IMR-90 (cell line): ENCODE measurements at regions not wholly inside any gene's neighbourhood (a gene's known extent, or its start where the extent isn't known, plus 50 kb on each side); places are given as distances from the start of the nearest gene placed in this dataset.

Source experiments
- ATAC-seq: fragments of 200-7000 bp; cut with Tn5 transposase; 2 replicates; pipeline ENCODE4 v1.9.1; 2020; ENCODE audit warnings: low read depth, mild to moderate bottlenecking, moderate library complexity
- BruUV-seq: library from RNA; stranded (reverse); fragments of 400-500 nt; replicated peaks from 2 replicates; lab custom pipeline; 2021; lab: Mats Ljungman, UMichigan
- CTCF ChIA-PET: fragments of 300-600 bp; formaldehyde crosslinking; extraction: SDS; loops from one replicate; lab custom pipeline; 2021; ENCODE audit warnings: antibody characterized with exemption; lab: Yijun Ruan, JAX
- POLR2A ChIA-PET: fragments of 300-600 bp; sonication (Branson Sonifier 250); formaldehyde crosslinking; loops from one replicate; lab custom pipeline; 2022; ENCODE audit warnings: antibody characterized with exemption; ENCODE audit not compliant: unreplicated experiment; lab: Charles Lee
- DNase-seq: peaks from one replicate; pipeline ENCODE4 v3.0.0; 2013
- H2AFZ ChIP-seq: replicated peaks from 2 replicates; pipeline ENCODE3; 2013; ENCODE audit warnings: low read length, mild to moderate bottlenecking; ENCODE audit not compliant: poor library complexity
- H2AK5ac ChIP-seq: 2 replicates; pipeline ENCODE4 v1.6.1; 2013; ENCODE audit warnings: low read depth, low read length, inconsistent platforms
- H2AK9ac ChIP-seq: replicated peaks from 2 replicates; pipeline ENCODE3; 2013; ENCODE audit warnings: mild to moderate bottlenecking, low read depth, low read length, moderate library complexity; ENCODE audit not compliant: poor library complexity
- H2BK120ac ChIP-seq: 2 replicates; pipeline ENCODE4 v1.6.1; 2013; ENCODE audit warnings: low read depth, low read length, inconsistent platforms
- H2BK15ac ChIP-seq: 3 replicates; pipeline ENCODE4 v1.6.1; 2013; ENCODE audit warnings: low read depth, low read length, inconsistent platforms
- H2BK20ac ChIP-seq: 2 replicates; pipeline ENCODE4 v1.6.1; 2013; ENCODE audit warnings: low read depth, mild to moderate bottlenecking, inconsistent platforms, low read length, moderate library complexity
- H2BK5ac ChIP-seq: 2 replicates; pipeline ENCODE4 v1.6.1; 2013; ENCODE audit warnings: mild to moderate bottlenecking, low read depth, low read length, inconsistent platforms; ENCODE audit not compliant: poor library complexity, severe bottlenecking
- H3K14ac ChIP-seq: replicated peaks from 2 replicates; pipeline ENCODE4 v1.6.1; 2013; ENCODE audit warnings: low read depth, low read length, inconsistent platforms
- H3K18ac ChIP-seq: 2 replicates; pipeline ENCODE4 v1.6.1; 2013; ENCODE audit warnings: low read depth, low read length, control low read depth
- H3K23ac ChIP-seq: 2 replicates; pipeline ENCODE4 v1.6.1; 2013; ENCODE audit warnings: low read depth, low read length, inconsistent platforms
- H3K27ac ChIP-seq: 2 replicates; pipeline ENCODE4 v1.5.1; 2013; ENCODE audit warnings: mild to moderate bottlenecking, control low read depth, low read length; ENCODE audit not compliant: insufficient read depth
- H3K27me3 ChIP-seq: 2 replicates; pipeline ENCODE4 v1.6.1; 2013; ENCODE audit warnings: low read length; ENCODE audit not compliant: control insufficient read depth, insufficient read depth
- H3K36me3 ChIP-seq: 2 replicates; pipeline ENCODE4 v1.6.1; 2013; ENCODE audit warnings: low read length, mixed read lengths; ENCODE audit not compliant: control insufficient read depth, insufficient read depth
- H3K4ac ChIP-seq: 2 replicates; pipeline ENCODE4 v1.6.1; 2013; ENCODE audit warnings: low read depth, low read length, inconsistent platforms
- H3K4me1 ChIP-seq: 2 replicates; pipeline ENCODE4 v1.6.1; 2013; ENCODE audit warnings: low read length, mixed read lengths; ENCODE audit not compliant: control insufficient read depth, insufficient read depth
- H3K4me2 ChIP-seq: 2 replicates; pipeline ENCODE4 v1.6.1; 2013; ENCODE audit warnings: low read depth, mild to moderate bottlenecking, control low read depth, low read length, moderate library complexity
- H3K4me3 ChIP-seq: 2 replicates; pipeline ENCODE4 v1.5.1; 2013; ENCODE audit warnings: low read depth, mild to moderate bottlenecking, control low read depth, low read length, moderate library complexity; ENCODE audit not compliant: insufficient read depth
- H3K56ac ChIP-seq: 2 replicates; pipeline ENCODE4 v1.6.1; 2013; ENCODE audit warnings: low read length, inconsistent platforms; ENCODE audit not compliant: insufficient read depth; ENCODE audit errors: extremely low read depth
- H3K79me1 ChIP-seq, 2 experiments: 2 replicates each; pipeline ENCODE4 v1.6.1; 2013; ENCODE audit warnings: low read length in 2 of 2, inconsistent platforms in 1 of 2, low read depth in 1 of 2
- H3K9ac ChIP-seq: 2 replicates; pipeline ENCODE4 v1.6.1; 2013; ENCODE audit warnings: low read depth, low read length, control low read depth
- H3K9me1 ChIP-seq: 2 replicates; pipeline ENCODE4 v1.6.1; 2013; ENCODE audit warnings: low read length, inconsistent platforms; ENCODE audit not compliant: insufficient read depth
- H3K9me3 ChIP-seq: 2 replicates; pipeline ENCODE4 v1.6.1; 2013; ENCODE audit warnings: low read length; ENCODE audit not compliant: control insufficient read depth, insufficient read depth
- H4K20me1 ChIP-seq: 2 replicates; pipeline ENCODE4 v1.6.1; 2013; ENCODE audit warnings: low read length, inconsistent platforms; ENCODE audit not compliant: insufficient read depth
- H4K5ac ChIP-seq: 2 replicates; pipeline ENCODE4 v1.6.1; 2013; ENCODE audit warnings: mild to moderate bottlenecking, low read depth, low read length, control low read depth
- H4K8ac ChIP-seq, 2 experiments: 2 replicates each; pipeline ENCODE4 v1.6.1; 2013; ENCODE audit warnings: low read depth in 2 of 2, low read length in 2 of 2, control low read depth in 1 of 2, inconsistent platforms in 1 of 2
- H4K91ac ChIP-seq: 2 replicates; pipeline ENCODE4 v1.6.1; 2013; ENCODE audit warnings: low read depth, low read length, inconsistent platforms; ENCODE audit not compliant: insufficient read depth
- NFE2L2 ChIP-seq: fragments of 150-350 bp; IDR thresholded peaks from 2 replicates; pipeline ENCODE4 v1.6.1; 2016; ENCODE audit warnings: low read depth, mild to moderate bottlenecking, low read length
- WGBS, 2 experiments: methylation state at CpG; one replicate each; pipeline versions ENCODE4 v1.1.5 to v1.1.7; 2013; ENCODE audit warnings: missing lambda C conversion rate in 2 of 2; ENCODE audit not compliant: insufficient read length in 1 of 2; ENCODE audit errors: extremely low coverage in 2 of 2; 5-methylcytosine and 5-hydroxymethylcytosine counted together
- dilution Hi-C: fragments of 300-500 bp; cut with HindIII; formaldehyde crosslinking; loops from one replicate; pipeline ENCODE4 v1.14.3; 2018; ENCODE audit warnings: low sequenced_read_pairs; ENCODE audit not compliant: unreplicated experiment
- in situ Hi-C: fragments of 300-500 bp; cut with MboI; formaldehyde crosslinking; loops from 3 replicates; pipeline ENCODE4 v1.14.3; 2019; ENCODE audit warnings: low sequenced_read_pairs, inconsistent platforms, mixed read lengths
- intact Hi-C: fragments of 100-400 bp; cut with micrococcal nuclease; formaldehyde crosslinking; loops from 2 replicates; pipeline ENCODE4 v1.10.0; 2022

DNA sequence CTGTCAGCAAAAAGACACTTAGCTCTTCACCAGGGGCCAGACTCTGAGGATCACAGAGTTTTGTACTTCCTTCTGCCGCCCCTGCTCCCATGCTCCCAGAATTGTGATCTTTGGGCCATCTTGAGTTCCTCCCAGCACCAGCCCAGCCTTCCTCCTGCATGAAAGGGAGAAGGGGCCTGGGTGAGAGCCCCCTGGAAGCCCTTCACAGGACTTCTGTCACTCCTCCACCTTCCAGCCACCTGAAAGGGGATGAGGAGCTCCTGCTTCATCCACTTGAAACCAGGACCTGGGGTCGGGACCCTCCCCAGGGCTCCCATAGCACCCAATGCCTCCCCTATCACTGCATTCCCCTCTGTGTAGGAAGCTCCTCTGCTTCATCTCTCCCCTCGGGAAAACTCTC, 174.2 kb downstream of the BUD13 start:
- H3K9ac ChIP-seq = no peak overlapping the region
- H3K27me3 ChIP-seq = peaks cover 3% of the 10 kb centered on the region; the same call in 1 of the 2 replicates
- H2BK20ac ChIP-seq = no peak overlapping the region
- dilution Hi-C loops = no loop called here
- in situ Hi-C loops = no loop called here
- no peak overlapping the region for H4K8ac ChIP-seq
- BruUV-seq = no TSS peak
- CTCF ChIA-PET = no interaction called here
- no peaks in the 10 kb centered on the region for H3K36me3 ChIP-seq
- ATAC-seq (no peak), DNase-seq (no peak)
- H3K9me1 ChIP-seq = no peaks in the 10 kb centered on the region
- no peaks in the 10 kb centered on the region for H4K20me1 ChIP-seq
- intact Hi-C loops = no loop called here
- no peak overlapping the region for H3K4me3 ChIP-seq
- no peak overlapping the region for H2BK15ac ChIP-seq
- no peak overlapping the region for H4K5ac ChIP-seq
- H2AK9ac ChIP-seq = no peak overlapping the region
- no peak overlapping the region for H2AFZ ChIP-seq
- no peak overlapping the region for H3K56ac ChIP-seq
- no peak overlapping the region for H2BK5ac ChIP-seq
- no peaks in the 10 kb centered on the region for H3K79me1 ChIP-seq
- WGBS, 2 experiments = no CpG with 5 or more reads among the region's 3 CpGs
- no peak for TF ChIP-seq NFE2L2
- H3K4me2 ChIP-seq = no peak overlapping the region
- POLR2A ChIA-PET = no interaction called here
- no peak overlapping the region for H4K91ac ChIP-seq
- no peak overlapping the region for H3K27ac ChIP-seq
- no peak overlapping the region for H3K23ac ChIP-seq
- no peaks in the 10 kb centered on the region for H3K9me3 ChIP-seq
- H2AK5ac ChIP-seq = no peak overlapping the region
- H2BK120ac ChIP-seq = no peak overlapping the region
- H3K14ac ChIP-seq = no peak overlapping the region
- H3K4ac ChIP-seq = no peak overlapping the region
- no peaks in the 10 kb centered on the region for H3K4me1 ChIP-seq
- H3K18ac ChIP-seq = no peak overlapping the region
